Cardiac fibroblast (primary cell): ENCODE measurements at regions not wholly inside any gene's neighbourhood (a gene's known extent, or its start where the extent isn't known, plus 50 kb on each side); places are given as distances from the start of the nearest gene placed in this dataset.

ENCODE experiments used
- DNase-seq, 2 donors: peaks; one replicate each; pipeline versions ENCODE4 v3.0.0 to v3.0.0-alpha.2; 2010; ENCODE audit warnings: low read depth in 2 of 2
- H3K4me3 ChIP-seq, 2 donors: replicated peaks in 1 of 2; 1 replicate in 1 of 2; 2 replicates in 1 of 2; pipeline ENCODE4 v1.5.1; 2011; ENCODE audit warnings: low read depth in 2 of 2, low read length in 2 of 2, mild to moderate bottlenecking in 2 of 2, moderate library complexity in 1 of 2
- TF ChIP-seq, protein P1 (sequence below): IDR thresholded peaks from one replicate; pipeline ENCODE4 v1.5.1; 2011; ENCODE audit warnings: low read depth, mild to moderate bottlenecking, low read length, inconsistent platforms

DNA sequence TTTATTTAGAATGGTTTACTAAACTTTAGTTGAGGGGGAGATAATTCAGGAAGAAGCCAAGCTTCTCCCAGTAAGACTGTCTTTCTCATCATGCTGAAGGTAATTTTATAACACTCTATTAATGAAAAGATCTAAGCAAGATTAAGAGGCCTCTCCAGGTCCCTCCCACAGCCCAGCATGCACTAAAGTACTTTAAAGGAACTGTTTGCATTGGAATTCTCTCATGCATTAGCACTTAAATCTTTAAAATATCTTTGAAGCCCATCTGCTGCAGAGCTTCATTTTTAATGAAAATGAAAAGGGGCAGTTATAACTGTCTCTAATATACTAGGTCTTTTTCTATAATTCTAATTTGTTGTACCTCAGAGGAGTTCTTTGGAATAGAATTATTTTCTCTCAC is 1379.1 kb upstream of the ADGRL4 start:
- DNase-seq = no peak
- no peak overlapping the region for H3K4me3 ChIP-seq
- TF ChIP-seq, protein P1, sequence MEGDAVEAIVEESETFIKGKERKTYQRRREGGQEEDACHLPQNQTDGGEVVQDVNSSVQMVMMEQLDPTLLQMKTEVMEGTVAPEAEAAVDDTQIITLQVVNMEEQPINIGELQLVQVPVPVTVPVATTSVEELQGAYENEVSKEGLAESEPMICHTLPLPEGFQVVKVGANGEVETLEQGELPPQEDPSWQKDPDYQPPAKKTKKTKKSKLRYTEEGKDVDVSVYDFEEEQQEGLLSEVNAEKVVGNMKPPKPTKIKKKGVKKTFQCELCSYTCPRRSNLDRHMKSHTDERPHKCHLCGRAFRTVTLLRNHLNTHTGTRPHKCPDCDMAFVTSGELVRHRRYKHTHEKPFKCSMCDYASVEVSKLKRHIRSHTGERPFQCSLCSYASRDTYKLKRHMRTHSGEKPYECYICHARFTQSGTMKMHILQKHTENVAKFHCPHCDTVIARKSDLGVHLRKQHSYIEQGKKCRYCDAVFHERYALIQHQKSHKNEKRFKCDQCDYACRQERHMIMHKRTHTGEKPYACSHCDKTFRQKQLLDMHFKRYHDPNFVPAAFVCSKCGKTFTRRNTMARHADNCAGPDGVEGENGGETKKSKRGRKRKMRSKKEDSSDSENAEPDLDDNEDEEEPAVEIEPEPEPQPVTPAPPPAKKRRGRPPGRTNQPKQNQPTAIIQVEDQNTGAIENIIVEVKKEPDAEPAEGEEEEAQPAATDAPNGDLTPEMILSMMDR = no peak

DNA sequence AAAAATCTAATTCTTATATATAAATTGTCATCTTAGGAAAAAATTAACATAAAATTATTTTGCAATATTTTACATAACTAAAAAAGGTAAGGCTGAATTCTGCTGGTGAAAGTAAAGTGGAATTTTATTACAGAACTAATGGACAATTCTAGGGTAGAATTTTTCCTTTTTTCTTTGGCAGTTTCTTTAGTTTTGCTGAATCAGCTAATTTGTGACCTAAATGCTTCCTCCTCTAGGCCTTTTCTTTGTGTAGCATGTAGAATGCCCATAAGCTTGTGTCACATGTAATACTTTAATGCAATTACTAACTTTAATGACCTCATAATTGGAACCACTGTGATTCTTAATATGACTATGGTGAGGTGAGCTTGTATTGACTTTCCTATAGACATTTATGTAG is 1378.4 kb upstream of the ADGRL4 start:
- no peak for DNase-seq
- H3K4me3 ChIP-seq = no peak overlapping the region
- TF ChIP-seq, protein P1 = no peak

DNA sequence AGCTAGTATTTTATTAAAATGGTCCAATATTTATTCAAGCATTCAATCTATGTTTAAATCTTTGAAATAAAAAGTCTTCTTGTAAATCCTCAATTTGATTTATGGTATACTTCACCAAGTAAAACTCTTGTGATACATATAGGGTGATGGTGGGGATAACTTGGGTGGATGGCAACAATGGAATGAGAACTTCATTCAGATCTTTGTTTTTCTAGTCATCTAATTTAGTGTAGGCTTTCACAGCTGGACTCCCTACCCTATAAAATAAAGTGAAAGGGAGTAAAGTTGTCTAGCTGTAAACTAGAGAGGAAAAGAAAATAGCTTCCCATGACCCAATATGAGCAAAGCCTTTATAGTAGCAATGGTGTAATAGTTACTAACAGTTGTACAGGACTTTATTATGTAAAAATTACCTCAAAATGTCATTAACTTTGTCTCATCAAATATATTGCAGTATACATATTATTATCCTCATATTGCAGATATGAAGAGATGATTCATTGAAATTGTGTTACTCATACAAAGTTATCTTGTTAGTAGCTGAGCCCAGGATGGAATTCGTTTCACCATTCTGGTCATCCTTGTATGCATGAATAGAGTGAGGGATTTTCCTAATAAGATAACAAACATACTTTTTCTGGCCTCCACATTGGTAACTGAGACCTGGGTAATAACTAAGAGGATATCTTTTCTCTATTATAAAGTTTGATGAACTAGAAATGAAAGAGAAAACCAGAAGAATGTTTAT is 1377.7 kb upstream of the ADGRL4 start:
- no peak overlapping the region for H3K4me3 ChIP-seq
- TF ChIP-seq, protein P1 = no peak
- peak; percentile 29 to 52 for DNase-seq

DNA sequence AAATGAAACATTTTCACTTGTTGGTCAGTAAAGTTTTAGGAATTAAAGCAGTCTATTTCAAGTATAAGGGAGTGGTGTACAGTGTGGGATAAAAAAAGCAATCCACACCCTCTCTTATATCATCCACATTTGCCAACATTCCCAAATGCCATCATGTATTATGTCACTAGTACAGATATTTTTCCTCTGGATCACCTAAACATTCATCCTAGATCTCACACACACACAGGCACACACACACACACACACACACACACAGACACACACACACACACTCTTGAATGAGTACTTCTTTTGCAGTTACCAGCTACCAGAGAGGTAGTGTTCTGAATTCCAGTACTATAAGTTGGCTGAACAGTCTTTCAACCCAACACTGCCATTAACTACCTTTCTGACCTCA is 1369.1 kb upstream of the ADGRL4 start:
- peak; percentile 58 to 81 for DNase-seq
- no peak overlapping the region for H3K4me3 ChIP-seq
- TF ChIP-seq, protein P1 = no peak

DNA sequence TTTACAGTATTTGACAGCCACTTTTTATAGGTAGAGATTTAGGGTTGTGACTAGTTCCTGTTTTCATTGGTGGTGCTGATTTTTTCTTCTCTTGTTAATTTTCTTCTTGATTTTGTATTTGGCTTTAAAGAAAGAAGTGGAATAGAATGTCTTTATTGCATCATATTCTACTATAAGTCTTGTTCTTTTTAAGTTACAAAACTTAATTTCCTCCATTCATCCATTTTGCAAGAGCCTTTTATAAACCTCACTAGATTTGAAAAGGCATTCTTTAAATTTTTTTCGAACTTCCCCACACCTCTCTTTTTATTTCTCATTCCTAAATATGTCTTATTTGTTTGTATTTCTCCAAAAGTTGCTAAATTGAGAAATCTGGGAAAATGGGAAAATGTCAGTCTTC is 1368.6 kb upstream of the ADGRL4 start:
- DNase-seq = peak in 1 of 2 donors; percentile 16
- H3K4me3 ChIP-seq = no peak overlapping the region
- TF ChIP-seq, protein P1 = no peak

DNA sequence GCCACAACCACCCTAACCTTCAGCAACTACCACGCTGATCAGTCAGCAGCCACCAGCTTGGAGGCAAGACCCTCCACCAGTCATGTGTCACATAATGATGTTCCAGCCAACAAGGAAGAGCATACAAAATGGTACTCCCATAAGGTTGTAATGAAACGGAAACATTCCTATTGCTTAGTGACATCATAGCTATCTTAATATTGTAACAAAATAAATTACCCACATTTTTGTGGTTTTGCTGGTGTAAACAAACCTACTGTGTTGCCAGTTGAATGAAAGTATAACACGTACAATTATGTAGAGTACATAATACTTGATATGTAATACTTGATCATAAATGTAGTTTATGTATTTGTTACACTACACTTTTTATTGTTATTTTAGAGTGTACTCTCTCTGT is 1363.2 kb upstream of the ADGRL4 start:
- no peak overlapping the region for H3K4me3 ChIP-seq
- TF ChIP-seq, protein P1 = no peak

DNA sequence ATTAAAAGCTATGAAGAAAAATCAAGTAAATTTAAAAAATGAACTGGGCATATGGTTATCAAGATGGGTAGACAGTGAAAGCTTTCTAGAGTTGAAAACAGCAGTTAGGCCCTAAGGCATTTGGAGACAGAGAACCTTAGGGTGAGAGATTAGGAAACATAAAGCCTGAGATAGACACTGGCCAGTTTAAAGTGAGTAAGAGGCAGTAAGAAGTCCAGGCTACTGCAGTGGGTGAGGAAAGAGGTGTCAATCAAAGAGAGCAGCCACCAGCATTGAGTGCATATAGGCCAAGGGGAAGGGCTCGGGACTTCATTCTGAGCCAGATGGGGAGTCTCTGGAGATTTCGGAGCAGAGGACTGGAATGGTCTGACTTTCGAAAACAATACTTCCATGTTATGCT is 1360.5 kb upstream of the ADGRL4 start:
- no peak overlapping the region for H3K4me3 ChIP-seq
- TF ChIP-seq, protein P1 = no peak
- DNase-seq = no peak

More for the DNA sequence above, 1363.2 kb upstream of the ADGRL4 start:
- DNase-seq = no peak
